ENCODE measurements at regions not wholly inside any gene's neighbourhood (a gene's known extent, or its start where the extent isn't known, plus 50 kb on each side); places are given as distances from the start of the nearest gene placed in this dataset.
"Not testable (repeated sequence)": the region's sequence is repeated elsewhere in the genome, so short reads cannot be mapped to it uniquely, and the experiment has no call there.

GRCh38 chr12:90512518-90512917, 442.5 kb downstream of the CCER1 start:
- DNase-seq (ENCODE audit: low read depth, low spot score), result no peak

- no peak for DNase-seq (ENCODE audit: low read depth, low spot score)
Observed at GRCh38 chr12:90510948-90511347, 444.0 kb downstream of the CCER1 start.

- DNase-seq (ENCODE audit: low read depth, low spot score), result no peak
Observed at GRCh38 chr12:90504806-90505205, 450.2 kb downstream of the CCER1 start.

- DNase-seq (ENCODE audit: low read depth, low spot score), result no peak
Observed at GRCh38 chr12:90502070-90502469, 452.9 kb downstream of the CCER1 start.

GRCh38 chr12:90501412-90501811, 453.6 kb downstream of the CCER1 start:
- no peak for DNase-seq (ENCODE audit: low read depth, low spot score)

GRCh38 chr12:90499795-90500194, 455.2 kb downstream of the CCER1 start:
- DNase-seq (ENCODE audit: low read depth, low spot score), result no peak

GRCh38 chr12:90497923-90498545, 456.9 kb downstream of the CCER1 start:
- no peak for DNase-seq (ENCODE audit: low read depth, low spot score)

- DNase-seq (ENCODE audit: low read depth, low spot score), result no peak
Observed at GRCh38 chr12:90490355-90490754, 464.6 kb downstream of the CCER1 start.

GRCh38 chr12:90489141-90489540, 465.8 kb downstream of the CCER1 start:
- DNase-seq (ENCODE audit: low read depth, low spot score), result no peak

GRCh38 chr12:90485560-90485959, 469.4 kb downstream of the CCER1 start:
- no peak for DNase-seq (ENCODE audit: low read depth, low spot score)

- no peak for DNase-seq (ENCODE audit: low read depth, low spot score)
Observed at GRCh38 chr12:90484094-90484493, 470.9 kb downstream of the CCER1 start.

GRCh38 chr12:90481748-90482147, 473.2 kb downstream of the CCER1 start:
- DNase-seq (ENCODE audit: low read depth, low spot score), result no peak

- no peak for DNase-seq (ENCODE audit: low read depth, low spot score)
Observed at GRCh38 chr12:90479237-90479636, 475.7 kb downstream of the CCER1 start.

GRCh38 chr12:90473831-90474230, 481.1 kb downstream of the CCER1 start:
- DNase-seq (ENCODE audit: low read depth, low spot score), result no peak

GRCh38 chr12:90460681-90461080, 494.3 kb downstream of the CCER1 start:
- DNase-seq (ENCODE audit: low read depth, low spot score), result no peak

- DNase-seq (ENCODE audit: low read depth, low spot score), result no peak
Observed at GRCh38 chr12:90456248-90456647, 498.7 kb downstream of the CCER1 start.

- DNase-seq (ENCODE audit: low read depth, low spot score), result no peak
Observed at GRCh38 chr12:90455756-90456155, 499.2 kb downstream of the CCER1 start.

- DNase-seq (ENCODE audit: low read depth, low spot score), result no peak
Observed at GRCh38 chr12:90449611-90450010, 505.4 kb downstream of the CCER1 start.

- not testable (repeated sequence) for DNase-seq (ENCODE audit: low read depth, low spot score)
Observed at GRCh38 chr12:90443466-90443865, 511.5 kb downstream of the CCER1 start.

- no peak for DNase-seq (ENCODE audit: low read depth, low spot score)
Observed at GRCh38 chr12:90441431-90441830, 513.5 kb downstream of the CCER1 start.

GRCh38 chr12:90428881-90429280, 526.1 kb downstream of the CCER1 start:
- no peak for DNase-seq (ENCODE audit: low read depth, low spot score)

GRCh38 chr12:90428465-90428864, 526.5 kb downstream of the CCER1 start:
- no peak for DNase-seq (ENCODE audit: low read depth, low spot score)

- no peak for DNase-seq (ENCODE audit: low read depth, low spot score)
Observed at GRCh38 chr12:90423965-90424364, 531.0 kb downstream of the CCER1 start.

- no peak for DNase-seq (ENCODE audit: low read depth, low spot score)
Observed at GRCh38 chr12:90410962-90411361, 544.0 kb downstream of the CCER1 start.
